ENCODE measurements at regions not wholly inside any gene's neighbourhood (a gene's known extent, or its start where the extent isn't known, plus 50 kb on each side); places are given as distances from the start of the nearest gene placed in this dataset.

DNA sequence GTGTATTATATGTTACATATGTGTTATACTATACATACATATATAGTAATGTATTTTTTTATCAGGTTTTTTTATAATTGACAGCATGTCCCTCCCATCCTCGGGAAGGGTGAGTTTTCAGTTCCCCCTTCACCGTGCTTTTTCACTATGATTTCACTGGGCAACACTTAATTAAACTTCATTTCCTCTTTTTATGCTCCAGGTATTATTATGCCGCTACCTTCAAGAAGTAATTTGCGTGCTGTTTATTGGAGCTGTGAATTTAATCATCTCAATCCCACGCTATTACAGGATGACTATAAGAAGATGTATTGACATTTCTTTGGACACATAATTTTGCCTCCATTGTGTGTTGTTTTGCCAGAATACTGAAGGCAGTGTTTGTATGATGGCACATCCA is 228.6 kb downstream of the SAMD5 start:
- Histone ChIP-seq H3K27ac (no peak overlapping the region), H3K4me3 (no peak overlapping the region), H3K27me3 (no peaks in the 10 kb centered on the region), H3K4me1 (peaks cover 10% of the 10 kb centered on the region), H3K9me3 (no peaks in the 10 kb centered on the region), H3K36me3 (replicated peaks in 1 of 2; ENCODE audit: insufficient read depth in 1 of 2, low read depth in 2 of 2) (no peaks in the 10 kb centered on the region)
- intact Hi-C loops (cut with DNase I): no loop called here
- ATAC-seq: no peak
- DNase-seq: no peak
- TF ChIP-seq, protein P1, sequence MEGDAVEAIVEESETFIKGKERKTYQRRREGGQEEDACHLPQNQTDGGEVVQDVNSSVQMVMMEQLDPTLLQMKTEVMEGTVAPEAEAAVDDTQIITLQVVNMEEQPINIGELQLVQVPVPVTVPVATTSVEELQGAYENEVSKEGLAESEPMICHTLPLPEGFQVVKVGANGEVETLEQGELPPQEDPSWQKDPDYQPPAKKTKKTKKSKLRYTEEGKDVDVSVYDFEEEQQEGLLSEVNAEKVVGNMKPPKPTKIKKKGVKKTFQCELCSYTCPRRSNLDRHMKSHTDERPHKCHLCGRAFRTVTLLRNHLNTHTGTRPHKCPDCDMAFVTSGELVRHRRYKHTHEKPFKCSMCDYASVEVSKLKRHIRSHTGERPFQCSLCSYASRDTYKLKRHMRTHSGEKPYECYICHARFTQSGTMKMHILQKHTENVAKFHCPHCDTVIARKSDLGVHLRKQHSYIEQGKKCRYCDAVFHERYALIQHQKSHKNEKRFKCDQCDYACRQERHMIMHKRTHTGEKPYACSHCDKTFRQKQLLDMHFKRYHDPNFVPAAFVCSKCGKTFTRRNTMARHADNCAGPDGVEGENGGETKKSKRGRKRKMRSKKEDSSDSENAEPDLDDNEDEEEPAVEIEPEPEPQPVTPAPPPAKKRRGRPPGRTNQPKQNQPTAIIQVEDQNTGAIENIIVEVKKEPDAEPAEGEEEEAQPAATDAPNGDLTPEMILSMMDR (IDR thresholded peaks at IDR 0.05): no peak
- TF ChIP-seq POLR2A (IDR thresholded peaks at IDR 0.05): no peak
- 84 to 89% methylated on average over 5 of the region's 5 CpGs for whole genome bisulfite sequencing, 2 donors

DNA sequence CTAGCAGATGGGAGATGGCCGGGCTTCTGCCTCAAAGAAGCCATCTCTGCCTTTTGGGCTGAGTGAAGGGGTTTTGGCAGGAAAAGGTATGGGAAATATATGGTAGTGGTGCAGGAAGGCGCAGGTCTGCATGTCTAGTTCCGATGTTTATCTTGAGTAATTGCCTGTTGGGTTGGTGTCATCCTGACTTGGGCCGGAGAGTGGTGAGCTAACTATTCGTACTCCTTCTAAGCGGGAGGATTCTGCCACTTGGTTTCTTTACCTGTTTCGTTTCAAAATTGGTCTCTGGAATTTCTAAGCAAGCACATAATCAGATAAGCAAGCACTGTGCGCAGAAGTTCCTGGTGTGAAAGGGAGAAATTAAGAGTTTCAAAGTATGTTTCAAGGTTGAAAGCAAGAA is 229.6 kb downstream of the SAMD5 start:
- DNase-seq (no peak), ATAC-seq (no peak)
- no peak overlapping the region for H3K4me3 ChIP-seq
- peaks cover 10% of the 10 kb centered on the region for H3K4me1 ChIP-seq
- no peaks in the 10 kb centered on the region for H3K36me3 ChIP-seq (replicated peaks in 1 of 2; ENCODE audit: insufficient read depth in 1 of 2, low read depth in 2 of 2)
- TF ChIP-seq, protein P1 (IDR thresholded peaks at IDR 0.05): no peak
- no peak for TF ChIP-seq POLR2A (IDR thresholded peaks at IDR 0.05)
- H3K9me3 ChIP-seq: no peaks in the 10 kb centered on the region
- intact Hi-C loops (cut with DNase I): no loop called here
- H3K27me3 ChIP-seq: no peaks in the 10 kb centered on the region
- no peak overlapping the region for H3K27ac ChIP-seq
- WGBS, 2 donors: 43 to 51% methylated on average over 8 of the region's 8 CpGs

DNA sequence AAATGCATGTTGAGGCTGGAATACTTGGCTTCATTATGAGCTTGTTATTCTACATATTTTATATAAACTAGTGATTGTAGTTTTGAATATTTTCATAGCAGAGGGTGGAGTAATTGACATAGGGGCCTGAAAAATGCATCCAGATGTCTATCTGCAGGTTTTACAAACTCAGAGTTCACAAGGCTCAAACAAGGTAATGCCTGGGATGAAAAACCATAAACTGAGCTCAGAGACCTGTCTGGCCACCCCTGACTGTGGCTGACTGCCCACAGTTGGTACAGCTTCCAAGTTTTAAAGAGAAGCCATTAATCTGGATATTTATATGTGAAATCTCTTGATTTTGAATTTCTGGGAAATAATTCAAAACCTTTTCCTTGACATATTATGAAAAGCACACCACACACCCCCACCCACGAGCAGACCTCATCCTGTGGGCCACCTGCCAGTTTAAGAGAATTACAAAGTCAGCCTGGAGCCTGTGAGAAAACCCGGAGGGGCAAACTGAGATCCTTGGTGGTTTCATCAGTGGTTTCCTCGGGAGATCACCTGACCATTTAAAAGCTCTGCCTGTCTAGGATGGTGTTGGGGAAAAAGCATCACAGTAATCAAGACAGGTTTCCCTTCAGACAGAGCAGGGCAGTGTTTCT is 230.1 kb downstream of the SAMD5 start:
- H3K4me1 ChIP-seq: peaks cover 10% of the 10 kb centered on the region
- 15 to 37% methylated on average over 3 of the region's 3 CpGs for WGBS, 2 donors
- no peak overlapping the region for H3K4me3 ChIP-seq
- TF ChIP-seq POLR2A (IDR thresholded peaks at IDR 0.05): no peak
- TF ChIP-seq, protein P1 (IDR thresholded peaks at IDR 0.05): no peak
- no peaks in the 10 kb centered on the region for H3K36me3 ChIP-seq (replicated peaks in 1 of 2; ENCODE audit: insufficient read depth in 1 of 2, low read depth in 2 of 2)
- no peaks in the 10 kb centered on the region for H3K27me3 ChIP-seq
- H3K27ac ChIP-seq: no peak overlapping the region
- ATAC-seq (no peak), DNase-seq (no peak)
- no peaks in the 10 kb centered on the region for H3K9me3 ChIP-seq
- intact Hi-C loops (cut with DNase I): no loop called here

DNA sequence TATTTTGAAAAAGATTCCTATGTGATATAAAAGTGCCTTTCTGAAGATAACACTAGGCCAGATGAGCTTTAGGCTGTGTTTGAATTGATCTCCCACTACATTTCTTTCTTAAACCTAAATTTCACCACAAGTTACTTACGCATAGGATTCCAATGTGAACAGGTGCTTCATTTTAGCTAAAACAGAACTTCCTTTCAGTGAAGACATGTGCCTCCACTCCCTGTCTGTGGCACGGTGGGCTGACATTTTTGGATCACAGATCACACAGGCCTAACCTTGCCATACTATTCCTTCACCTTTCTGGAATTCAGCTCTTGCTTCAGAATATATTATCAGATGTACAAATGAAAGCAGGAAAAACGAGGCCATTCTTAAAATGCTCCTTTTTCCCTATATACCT is 231.8 kb downstream of the SAMD5 start:
- Histone ChIP-seq H3K27ac (no peak overlapping the region), H3K27me3 (no peaks in the 10 kb centered on the region), H3K36me3 (replicated peaks in 1 of 2; ENCODE audit: insufficient read depth in 1 of 2, low read depth in 2 of 2) (no peaks in the 10 kb centered on the region), H3K9me3 (no peaks in the 10 kb centered on the region), H3K4me1 (peaks cover 10% of the 10 kb centered on the region), H3K4me3 (no peak overlapping the region)
- TF ChIP-seq POLR2A (IDR thresholded peaks at IDR 0.05): no peak
- TF ChIP-seq, protein P1 (IDR thresholded peaks at IDR 0.05): no peak
- ATAC-seq: no peak
- intact Hi-C loops (cut with DNase I): no loop called here
- DNase-seq: no peak
- WGBS, 2 donors: 70 to 78% methylated on average over 3 of the region's 3 CpGs

DNA sequence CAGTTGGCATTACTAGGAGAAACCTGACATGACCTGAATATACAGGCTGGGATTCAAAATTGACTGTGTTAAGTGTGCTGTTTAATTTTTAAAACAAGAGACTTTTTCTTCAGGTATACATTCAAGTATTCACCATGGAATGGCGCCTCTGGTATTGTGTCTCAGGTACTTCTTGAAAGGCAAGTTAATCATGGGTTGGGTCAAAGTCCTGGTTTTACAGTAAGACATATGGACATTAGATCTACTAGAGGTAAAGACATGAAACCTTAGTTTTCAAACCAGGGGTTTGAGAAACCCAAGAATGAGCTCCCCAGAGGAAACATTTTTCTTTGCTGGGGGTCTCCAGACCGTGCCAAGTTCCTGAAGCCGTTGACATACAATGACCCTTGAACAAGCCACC is 232.4 kb downstream of the SAMD5 start:
- Histone ChIP-seq H3K27me3 (no peaks in the 10 kb centered on the region), H3K36me3 (replicated peaks in 1 of 2; ENCODE audit: insufficient read depth in 1 of 2, low read depth in 2 of 2) (no peaks in the 10 kb centered on the region), H3K4me3 (no peak overlapping the region), H3K4me1 (peaks cover 10% of the 10 kb centered on the region), H3K9me3 (no peaks in the 10 kb centered on the region), H3K27ac (no peak overlapping the region)
- WGBS, 2 donors: 67 to 70% methylated on average over 3 of the region's 3 CpGs
- intact Hi-C loops (cut with DNase I): no loop called here
- TF ChIP-seq, protein P1 (IDR thresholded peaks at IDR 0.05): no peak
- no peak for TF ChIP-seq POLR2A (IDR thresholded peaks at IDR 0.05)
- DNase-seq (no peak), ATAC-seq (no peak)

Data from body of pancreas (tissue), 4 donors.